SKM-1 treated with dmso at 0.1 percent for 144 hours (cell line): ENCODE measurements at regions not wholly inside any gene's neighbourhood (a gene's known extent, or its start where the extent isn't known, plus 50 kb on each side); places are given as distances from the start of the nearest gene placed in this dataset.
"Not testable (repeated sequence)": the region's sequence is repeated elsewhere in the genome, so short reads cannot be mapped to it uniquely, and the experiment has no call there.

Experiments used
- DNase-seq: peaks from one replicate; lab custom pipeline; 2025; ENCODE audit not compliant: unreplicated experiment; lab: John Stamatoyannopoulos, UW

DNA sequence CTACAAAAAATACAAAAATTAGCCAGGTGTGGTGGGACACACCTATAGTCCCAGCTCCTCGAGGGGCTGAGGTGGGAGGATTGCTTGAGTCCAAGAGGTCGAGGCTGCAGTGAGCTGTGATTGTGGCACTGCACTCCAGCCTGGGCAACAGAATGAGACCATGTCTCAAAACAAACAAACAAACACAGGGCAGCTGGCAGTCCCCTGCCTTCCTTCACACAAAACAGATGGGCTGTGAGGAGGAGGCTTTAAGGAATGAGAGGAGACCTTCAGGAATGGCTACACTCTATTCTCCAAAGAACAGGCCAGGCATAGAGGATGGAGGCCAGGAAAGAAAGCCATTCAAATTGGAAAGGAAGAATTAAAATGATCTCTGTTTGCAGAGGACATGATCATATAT lies 65.6 kb upstream of the MAML3 start:
- no peak for DNase-seq

DNA sequence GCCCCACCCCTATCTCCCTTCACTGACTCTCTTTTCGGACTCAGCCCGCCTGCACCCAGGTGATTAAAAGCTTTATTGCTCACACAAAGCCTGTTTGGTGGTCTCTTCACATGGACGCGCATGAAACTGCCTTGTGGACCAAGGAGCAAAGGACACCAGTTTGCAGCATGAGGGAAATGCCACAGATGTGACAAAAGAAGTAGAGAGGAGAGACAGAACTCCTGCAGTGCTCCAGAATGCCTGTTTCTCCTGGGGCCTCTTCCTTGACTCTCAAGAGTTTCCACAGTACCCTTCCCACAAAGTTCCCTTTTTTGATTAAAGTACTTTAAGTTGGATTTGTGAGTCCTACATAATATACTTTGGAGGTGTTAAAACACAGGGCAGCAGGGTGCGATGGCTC lies 65.1 kb upstream of the MAML3 start:
- not testable (repeated sequence) for DNase-seq

DNA sequence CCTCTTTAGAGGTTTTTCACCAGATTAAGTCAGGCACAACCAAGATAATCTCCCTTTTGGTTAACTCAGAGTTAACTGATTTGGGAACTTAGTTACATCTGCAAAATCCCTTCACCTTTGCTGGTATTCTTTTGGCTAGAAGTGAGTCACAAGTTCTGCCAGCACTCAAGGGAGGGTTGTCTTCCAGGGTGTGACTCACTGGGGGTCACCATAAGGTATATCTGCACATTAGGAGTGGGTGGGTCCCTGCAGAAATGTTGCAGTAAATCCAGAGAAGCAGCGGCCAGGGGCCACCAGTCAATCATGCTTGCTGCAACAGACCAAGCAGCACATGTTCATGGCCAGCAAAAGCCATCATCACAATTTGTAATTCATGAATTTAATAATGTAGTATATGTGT lies 59.8 kb upstream of the MAML3 start:
- no peak for DNase-seq

DNA sequence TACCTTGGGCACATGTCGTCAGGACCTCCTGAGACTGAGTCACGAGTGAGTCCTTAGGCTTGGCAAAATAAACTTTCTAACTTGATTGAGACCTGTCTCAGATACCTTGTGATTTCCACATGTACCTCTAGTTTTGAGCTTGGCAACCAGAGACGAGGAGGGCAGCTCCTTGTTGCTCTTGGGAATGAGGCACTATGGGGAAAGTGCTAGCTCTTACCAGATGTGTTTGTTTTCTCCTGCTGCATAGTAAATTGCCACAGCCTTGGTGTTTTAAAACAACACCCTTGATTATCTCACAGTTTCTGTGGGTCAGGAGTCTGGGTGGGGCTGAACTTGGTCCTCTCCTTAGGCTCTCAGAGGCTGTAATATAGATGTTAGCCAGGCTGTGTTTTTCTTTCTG lies 59.1 kb upstream of the MAML3 start:
- no peak for DNase-seq

DNA sequence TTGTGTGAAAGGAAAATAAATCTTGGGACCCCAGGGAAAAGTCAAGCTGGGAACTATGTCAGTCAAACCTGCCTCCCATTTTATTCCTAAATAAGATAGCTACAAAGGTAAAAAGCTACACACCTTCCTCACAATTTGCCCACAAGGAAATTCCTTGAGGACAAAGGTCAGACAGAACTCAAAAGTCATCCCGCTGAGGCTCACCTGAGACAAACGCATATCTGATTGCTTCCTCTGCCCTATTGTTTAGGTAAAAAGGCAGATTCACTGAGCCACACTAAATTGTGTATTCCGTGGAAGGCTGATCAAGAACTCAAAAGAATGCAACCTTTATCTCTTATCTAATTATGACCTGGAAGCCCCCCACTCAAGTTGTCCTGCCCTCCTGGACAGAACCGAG lies 58.7 kb upstream of the MAML3 start:
- no peak for DNase-seq

DNA sequence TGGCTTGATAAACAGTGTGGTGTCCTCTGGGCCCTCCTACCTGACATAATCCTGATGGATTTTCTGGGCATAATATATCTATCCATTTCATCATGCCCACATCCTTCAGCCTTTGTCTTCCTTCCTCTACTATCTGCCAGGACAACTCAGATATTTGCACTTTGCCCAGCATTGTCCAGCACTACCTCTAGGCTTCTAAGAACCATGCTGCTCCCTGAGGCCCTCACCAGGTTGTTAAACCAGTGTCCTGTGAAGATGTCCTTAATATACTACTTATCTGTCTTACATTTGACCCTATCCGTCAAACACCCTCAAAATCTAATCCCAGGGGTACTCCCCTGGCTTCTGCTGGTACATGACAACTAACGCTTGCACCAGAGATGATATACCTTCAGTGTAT lies 58.2 kb upstream of the MAML3 start:
- no peak for DNase-seq

DNA sequence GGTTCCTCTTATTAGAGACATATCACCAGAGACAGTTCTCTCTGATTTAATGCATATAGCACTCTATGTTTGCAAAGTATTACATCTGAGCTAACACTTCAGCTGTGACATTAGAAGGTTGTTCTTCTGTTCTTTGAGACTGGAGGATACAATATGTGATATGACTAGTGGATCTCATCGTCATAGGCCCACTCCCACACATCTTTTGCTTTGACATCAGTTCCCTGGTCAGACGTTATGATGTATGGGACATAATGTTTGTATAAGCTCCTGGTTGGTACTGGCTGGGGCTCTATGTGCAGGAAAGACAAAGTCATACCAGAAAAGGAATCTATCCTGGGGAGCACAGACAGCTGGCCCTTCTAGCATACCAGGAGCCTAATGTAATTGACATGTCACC lies 57.7 kb upstream of the MAML3 start:
- no peak for DNase-seq

DNA sequence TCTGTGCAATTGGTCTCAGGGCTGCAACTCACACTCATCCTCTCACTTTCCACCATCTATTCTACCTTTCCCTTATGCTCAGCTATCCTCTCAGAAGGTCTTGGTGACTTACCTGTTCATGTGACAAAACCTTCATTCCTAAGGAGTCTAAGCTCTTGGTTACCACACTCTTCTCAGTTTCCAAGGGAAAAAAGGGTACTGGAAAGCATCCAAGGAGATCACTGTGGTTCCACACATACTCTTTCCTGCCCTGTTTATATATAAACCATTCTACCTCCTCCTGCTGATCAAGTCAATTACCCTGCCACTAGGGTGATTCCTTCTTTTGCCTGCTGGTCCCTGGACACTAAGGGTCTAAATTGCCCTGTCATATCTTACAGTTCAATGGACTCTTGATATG lies 57.2 kb upstream of the MAML3 start:
- no peak for DNase-seq

DNA sequence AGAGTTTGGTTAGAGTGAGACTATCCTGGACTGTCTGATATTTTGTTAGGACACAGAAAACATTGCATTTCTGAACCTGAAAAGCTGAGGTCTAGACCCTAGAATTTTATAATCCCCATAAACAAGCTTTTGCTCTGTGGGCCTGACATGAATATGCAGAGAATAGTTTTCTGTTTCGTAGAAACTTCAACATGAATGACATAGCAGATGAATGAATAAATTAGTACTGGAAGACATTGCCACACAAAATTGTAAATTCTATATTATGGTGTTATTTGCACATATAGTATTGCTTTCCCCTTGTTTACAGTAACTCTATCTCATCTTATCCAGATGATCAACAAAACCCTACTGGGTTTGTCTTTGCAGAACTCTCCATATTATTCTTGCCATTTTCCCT lies 54.9 kb upstream of the MAML3 start:
- no peak for DNase-seq
